Nephron (organoid): ENCODE measurements at regions not wholly inside any gene's neighbourhood (a gene's known extent, or its start where the extent isn't known, plus 50 kb on each side); places are given as distances from the start of the nearest gene placed in this dataset.

Source experiments
- H3K27ac Mint-ChIP-seq, 3 experiments: 2 replicates each; pipeline ENCODE4 v1.8.0; 2020; ENCODE audit warnings: mixed read lengths in 3 of 3, mild to moderate bottlenecking in 2 of 3, moderate library complexity in 1 of 3
- H3K27me3 Mint-ChIP-seq: 2 replicates; pipeline ENCODE4 v1.8.0; 2021; ENCODE audit warnings: low read depth, mild to moderate bottlenecking, moderate library complexity, mixed read lengths
- H3K36me3 Mint-ChIP-seq: 2 replicates; pipeline ENCODE4 v1.8.0; 2020; ENCODE audit warnings: low read depth, mixed read lengths
- H3K4me1 Mint-ChIP-seq: 2 replicates; pipeline ENCODE4 v1.8.0; 2020; ENCODE audit warnings: mixed read lengths
- H3K4me3 Mint-ChIP-seq, 3 experiments: 2 replicates each; pipeline ENCODE4 v1.8.0; 2020; ENCODE audit warnings: mild to moderate bottlenecking in 3 of 3, mixed read lengths in 3 of 3, moderate library complexity in 2 of 3
- H3K9me3 Mint-ChIP-seq: 2 replicates; pipeline ENCODE4 v1.8.0; 2020; ENCODE audit warnings: mixed read lengths
- TF ChIP-seq, protein P1 (sequence below), 3 experiments: fragments of 200-600 bp; sonication (generic); IDR thresholded peaks; one replicate each; pipeline ENCODE4 v1.5.0; 2021; ENCODE audit warnings: antibody characterized with exemption in 3 of 3; ENCODE audit not compliant: unreplicated experiment in 3 of 3

DNA sequence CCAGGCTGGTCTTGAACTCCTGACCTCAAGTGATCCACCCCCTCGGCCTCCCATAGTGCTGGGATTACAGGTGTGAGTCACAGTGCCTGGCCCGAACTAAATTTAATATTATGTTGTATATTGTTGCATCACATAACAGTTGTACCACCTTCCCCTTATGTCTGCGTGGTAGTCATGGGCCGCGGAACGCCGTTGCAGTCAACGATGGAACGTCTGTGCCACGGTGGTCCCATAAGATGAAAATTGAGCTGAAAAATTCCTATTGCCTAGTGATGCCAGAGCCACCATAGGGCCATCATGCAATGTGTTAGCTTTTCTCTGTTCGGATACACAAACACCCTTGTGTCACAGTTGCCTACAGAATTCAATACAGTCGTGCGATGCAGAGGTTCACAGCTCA is 236.1 kb downstream of the TEX29 start:
- Mint-ChIP-seq H3K27me3 (peaks cover 37% of the 10 kb centered on the region), H3K4me3 (no peak overlapping the region), H3K36me3 (no peaks in the 10 kb centered on the region), H3K9me3 (peaks cover 4% of the 10 kb centered on the region), H3K27ac (no peak overlapping the region), H3K4me1 (peaks cover 12% of the 10 kb centered on the region)
- TF ChIP-seq, protein P1, sequence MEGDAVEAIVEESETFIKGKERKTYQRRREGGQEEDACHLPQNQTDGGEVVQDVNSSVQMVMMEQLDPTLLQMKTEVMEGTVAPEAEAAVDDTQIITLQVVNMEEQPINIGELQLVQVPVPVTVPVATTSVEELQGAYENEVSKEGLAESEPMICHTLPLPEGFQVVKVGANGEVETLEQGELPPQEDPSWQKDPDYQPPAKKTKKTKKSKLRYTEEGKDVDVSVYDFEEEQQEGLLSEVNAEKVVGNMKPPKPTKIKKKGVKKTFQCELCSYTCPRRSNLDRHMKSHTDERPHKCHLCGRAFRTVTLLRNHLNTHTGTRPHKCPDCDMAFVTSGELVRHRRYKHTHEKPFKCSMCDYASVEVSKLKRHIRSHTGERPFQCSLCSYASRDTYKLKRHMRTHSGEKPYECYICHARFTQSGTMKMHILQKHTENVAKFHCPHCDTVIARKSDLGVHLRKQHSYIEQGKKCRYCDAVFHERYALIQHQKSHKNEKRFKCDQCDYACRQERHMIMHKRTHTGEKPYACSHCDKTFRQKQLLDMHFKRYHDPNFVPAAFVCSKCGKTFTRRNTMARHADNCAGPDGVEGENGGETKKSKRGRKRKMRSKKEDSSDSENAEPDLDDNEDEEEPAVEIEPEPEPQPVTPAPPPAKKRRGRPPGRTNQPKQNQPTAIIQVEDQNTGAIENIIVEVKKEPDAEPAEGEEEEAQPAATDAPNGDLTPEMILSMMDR (IDR thresholded peaks at IDR 0.05; ENCODE audit: unreplicated experiment in 3 of 3) = no peak

DNA sequence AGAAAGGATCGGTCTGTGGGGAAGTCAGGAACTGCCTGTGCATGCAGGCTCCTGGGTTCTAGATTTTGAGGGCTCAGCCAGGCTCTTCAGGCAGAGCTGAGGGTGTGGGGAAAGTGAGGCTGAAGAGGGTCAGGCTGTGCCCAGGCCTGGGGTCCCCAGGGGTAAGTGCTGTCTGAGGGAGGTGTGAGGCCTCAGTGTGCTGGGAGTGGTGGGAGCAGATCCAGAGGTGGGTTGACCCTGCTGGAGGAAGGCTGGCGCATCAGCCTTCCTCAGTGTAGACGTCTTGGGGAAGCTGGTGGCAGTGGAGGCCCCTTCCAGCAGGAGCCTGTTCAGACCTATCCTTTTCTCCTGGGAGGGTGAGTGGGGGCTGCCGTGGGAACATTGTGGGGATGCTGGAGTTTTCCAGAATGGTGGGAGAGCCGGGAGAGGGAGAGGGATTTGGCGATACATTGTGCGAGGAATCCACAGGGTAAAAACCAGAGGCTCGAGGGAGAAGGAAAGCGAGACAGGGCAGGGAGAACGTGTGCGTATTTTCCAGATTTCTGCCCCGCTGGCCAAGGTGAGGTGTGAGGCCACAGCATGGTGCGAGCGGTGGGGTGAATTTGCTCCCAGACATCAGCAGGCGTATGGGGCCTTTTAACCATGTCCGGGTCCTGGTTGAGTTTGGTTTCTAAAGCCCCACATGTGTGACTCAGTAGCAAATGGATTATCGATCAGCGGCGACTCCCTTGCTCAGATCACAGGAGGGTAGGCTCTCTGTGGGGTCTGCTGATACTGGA is 237.7 kb downstream of the TEX29 start:
- TF ChIP-seq, protein P1 (IDR thresholded peaks at IDR 0.05; ENCODE audit: unreplicated experiment in 3 of 3) = no peak
- Mint-ChIP-seq H3K27me3 (peaks cover 32% of the 10 kb centered on the region), H3K4me1 (peaks cover 24% of the 10 kb centered on the region), H3K36me3 (no peaks in the 10 kb centered on the region), H3K4me3 (no peak overlapping the region), H3K27ac (no peak overlapping the region), H3K9me3 (no peaks in the 10 kb centered on the region)

DNA sequence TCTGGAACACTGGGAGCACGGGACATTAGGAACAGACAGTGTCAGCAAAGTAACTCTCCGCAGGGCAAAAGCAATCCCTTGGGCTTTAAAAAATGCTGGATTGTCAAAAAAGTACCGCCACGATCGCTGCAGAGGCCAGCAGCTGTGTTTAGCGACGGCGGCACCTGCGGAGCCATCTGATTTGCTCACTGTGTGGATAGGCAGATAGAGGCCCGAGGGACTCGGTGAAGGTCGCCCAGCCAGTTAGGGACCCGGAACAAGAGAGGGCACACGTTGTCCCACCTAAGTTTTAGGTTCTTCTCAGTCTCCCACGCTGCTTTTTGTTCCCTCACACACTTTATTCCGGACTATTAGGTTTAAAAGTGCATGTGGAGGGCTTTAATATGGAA is 238.3 kb downstream of the TEX29 start:
- peaks cover 24% of the 10 kb centered on the region for H3K4me1 Mint-ChIP-seq
- TF ChIP-seq, protein P1 (IDR thresholded peaks at IDR 0.05; ENCODE audit: unreplicated experiment in 3 of 3) = no peak
- H3K27me3 Mint-ChIP-seq = peaks cover 28% of the 10 kb centered on the region
- H3K36me3 Mint-ChIP-seq = no peaks in the 10 kb centered on the region
- no peak overlapping the region for H3K27ac Mint-ChIP-seq
- no peak overlapping the region for H3K4me3 Mint-ChIP-seq
- H3K9me3 Mint-ChIP-seq = no peaks in the 10 kb centered on the region

- Mint-ChIP-seq H3K9me3 (no peaks in the 10 kb centered on the region), H3K36me3 (no peaks in the 10 kb centered on the region), H3K4me3 (peak overlapping the region in 1 of 3 experiments; percentile 27), H3K4me1 (peaks cover 24% of the 10 kb centered on the region), H3K27me3 (peaks cover 33% of the 10 kb centered on the region), H3K27ac (peak overlapping the region in 1 of 3 experiments; percentile 28)
- TF ChIP-seq, protein P1 (IDR thresholded peaks at IDR 0.05; ENCODE audit: unreplicated experiment in 3 of 3) = no peak
Measured at GRCh38 chr13:111559612-111560403, 239.4 kb downstream of the TEX29 start.

GRCh38 chr13:111561091-111561781 is 240.8 kb downstream of the TEX29 start:
- Mint-ChIP-seq H3K4me1 (peaks cover 24% of the 10 kb centered on the region), H3K27me3 (peaks cover 28% of the 10 kb centered on the region), H3K36me3 (no peaks in the 10 kb centered on the region), H3K9me3 (no peaks in the 10 kb centered on the region), H3K27ac (no peak overlapping the region), H3K4me3 (peak overlapping the region in 1 of 3 experiments; percentile 5)
- TF ChIP-seq, protein P1 (IDR thresholded peaks at IDR 0.05; ENCODE audit: unreplicated experiment in 3 of 3) = no peak
